ENCODE measurements at regions not wholly inside any gene's neighbourhood (a gene's known extent, or its start where the extent isn't known, plus 50 kb on each side); places are given as distances from the start of the nearest gene placed in this dataset.

GRCh38 chr1:60430375-60430774 is 356.8 kb upstream of the C1orf87 start:
- H3K36me3 ChIP-seq (ENCODE audit: insufficient read depth, low read length, poor library complexity, severe bottlenecking): no peaks in the 10 kb centered on the region
- ChIA-PET CTCF (no interaction called here), POLR2A (ENCODE audit: low non-redundant PET) (no interaction called here)
- no peaks in the 10 kb centered on the region for H3K9me3 ChIP-seq (ENCODE audit: low read depth, low read length, poor library complexity, severe bottlenecking)
- H3K27ac ChIP-seq (ENCODE audit: low read depth, low read length, poor library complexity, severe bottlenecking): no peak overlapping the region
- no TSS peak for BruUV-seq (replicated peaks)
- no peak for TF ChIP-seq EZH2 (IDR thresholded peaks at IDR 0.05; ENCODE audit: borderline replicate concordance, low read depth, low read length, poor library complexity, severe bottlenecking)
- TF ChIP-seq, protein P1, sequence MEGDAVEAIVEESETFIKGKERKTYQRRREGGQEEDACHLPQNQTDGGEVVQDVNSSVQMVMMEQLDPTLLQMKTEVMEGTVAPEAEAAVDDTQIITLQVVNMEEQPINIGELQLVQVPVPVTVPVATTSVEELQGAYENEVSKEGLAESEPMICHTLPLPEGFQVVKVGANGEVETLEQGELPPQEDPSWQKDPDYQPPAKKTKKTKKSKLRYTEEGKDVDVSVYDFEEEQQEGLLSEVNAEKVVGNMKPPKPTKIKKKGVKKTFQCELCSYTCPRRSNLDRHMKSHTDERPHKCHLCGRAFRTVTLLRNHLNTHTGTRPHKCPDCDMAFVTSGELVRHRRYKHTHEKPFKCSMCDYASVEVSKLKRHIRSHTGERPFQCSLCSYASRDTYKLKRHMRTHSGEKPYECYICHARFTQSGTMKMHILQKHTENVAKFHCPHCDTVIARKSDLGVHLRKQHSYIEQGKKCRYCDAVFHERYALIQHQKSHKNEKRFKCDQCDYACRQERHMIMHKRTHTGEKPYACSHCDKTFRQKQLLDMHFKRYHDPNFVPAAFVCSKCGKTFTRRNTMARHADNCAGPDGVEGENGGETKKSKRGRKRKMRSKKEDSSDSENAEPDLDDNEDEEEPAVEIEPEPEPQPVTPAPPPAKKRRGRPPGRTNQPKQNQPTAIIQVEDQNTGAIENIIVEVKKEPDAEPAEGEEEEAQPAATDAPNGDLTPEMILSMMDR (conservative IDR thresholded peaks at IDR 0.05; ENCODE audit: low read depth, low read length): no peak
- DNase-seq (ENCODE audit: low spot score): no peak
- intact Hi-C loops (cut with micrococcal nuclease; ENCODE audit: unreplicated experiment): no loop called here
- H3K4me3 ChIP-seq (ENCODE audit: low read depth, low read length, poor library complexity, severe bottlenecking): no peak overlapping the region
- no peaks in the 10 kb centered on the region for H3K4me1 ChIP-seq (ENCODE audit: insufficient read depth, low read length, poor library complexity, severe bottlenecking)
- H3K27me3 ChIP-seq (replicated peaks; ENCODE audit: insufficient read depth, low read depth, low read length, poor library complexity): peaks cover 17% of the 10 kb centered on the region

GRCh38 chr1:60428127-60428526 is 354.6 kb upstream of the C1orf87 start:
- Histone ChIP-seq H3K4me1 (ENCODE audit: insufficient read depth, low read length, poor library complexity, severe bottlenecking) (no peaks in the 10 kb centered on the region), H3K9me3 (ENCODE audit: low read depth, low read length, poor library complexity, severe bottlenecking) (no peaks in the 10 kb centered on the region), H3K36me3 (ENCODE audit: insufficient read depth, low read length, poor library complexity, severe bottlenecking) (no peaks in the 10 kb centered on the region), H3K4me3 (ENCODE audit: low read depth, low read length, poor library complexity, severe bottlenecking) (no peak overlapping the region), H3K27me3 (replicated peaks; ENCODE audit: insufficient read depth, low read depth, low read length, poor library complexity) (peaks cover 17% of the 10 kb centered on the region), H3K27ac (ENCODE audit: low read depth, low read length, poor library complexity, severe bottlenecking) (no peak overlapping the region)
- peak; percentile 45 for DNase-seq (ENCODE audit: low spot score)
- TF ChIP-seq, protein P1 (conservative IDR thresholded peaks at IDR 0.05; ENCODE audit: low read depth, low read length): no peak
- no peak for TF ChIP-seq EZH2 (IDR thresholded peaks at IDR 0.05; ENCODE audit: borderline replicate concordance, low read depth, low read length, poor library complexity, severe bottlenecking)
- no TSS peak for BruUV-seq (replicated peaks)
- intact Hi-C loops (cut with micrococcal nuclease; ENCODE audit: unreplicated experiment): no loop called here
- POLR2A ChIA-PET (ENCODE audit: low non-redundant PET): no interaction called here
- CTCF ChIA-PET: no interaction called here

DNA sequence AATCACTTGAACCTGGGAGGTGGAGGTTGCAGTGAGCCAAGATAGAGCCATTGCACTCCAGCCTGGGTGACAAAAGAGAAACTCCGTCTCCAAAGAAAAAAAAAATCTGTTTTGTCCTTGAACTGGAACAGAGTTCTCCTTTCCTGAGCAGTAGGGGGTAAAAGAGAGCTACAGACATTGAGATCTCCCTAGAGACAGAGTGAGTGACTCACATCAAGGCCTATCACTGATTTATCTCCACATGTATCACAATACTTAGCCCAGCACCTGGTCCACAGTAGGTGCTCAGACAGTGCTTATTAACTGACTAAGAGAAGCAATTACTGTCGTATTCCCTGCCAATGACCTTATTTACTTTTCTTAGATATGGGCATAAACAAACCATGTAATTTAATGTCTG is 354.1 kb upstream of the C1orf87 start:
- Histone ChIP-seq H3K9me3 (ENCODE audit: low read depth, low read length, poor library complexity, severe bottlenecking) (no peaks in the 10 kb centered on the region), H3K27ac (ENCODE audit: low read depth, low read length, poor library complexity, severe bottlenecking) (no peak overlapping the region), H3K27me3 (replicated peaks; ENCODE audit: insufficient read depth, low read depth, low read length, poor library complexity) (peaks cover 17% of the 10 kb centered on the region), H3K4me3 (ENCODE audit: low read depth, low read length, poor library complexity, severe bottlenecking) (no peak overlapping the region), H3K4me1 (ENCODE audit: insufficient read depth, low read length, poor library complexity, severe bottlenecking) (no peaks in the 10 kb centered on the region), H3K36me3 (ENCODE audit: insufficient read depth, low read length, poor library complexity, severe bottlenecking) (no peaks in the 10 kb centered on the region)
- DNase-seq (ENCODE audit: low spot score): peak; percentile 65
- CTCF ChIA-PET: no interaction called here
- BruUV-seq (replicated peaks): no TSS peak
- POLR2A ChIA-PET (ENCODE audit: low non-redundant PET): no interaction called here
- intact Hi-C loops (cut with micrococcal nuclease; ENCODE audit: unreplicated experiment): no loop called here
- no peak for TF ChIP-seq EZH2 (IDR thresholded peaks at IDR 0.05; ENCODE audit: borderline replicate concordance, low read depth, low read length, poor library complexity, severe bottlenecking)
- TF ChIP-seq, protein P1 (conservative IDR thresholded peaks at IDR 0.05; ENCODE audit: low read depth, low read length): no peak

Data from A673 (cell line).